OCI-LY3 (cell line): ENCODE measurements at regions not wholly inside any gene's neighbourhood (a gene's known extent, or its start where the extent isn't known, plus 50 kb on each side); places are given as distances from the start of the nearest gene placed in this dataset.

Source experiments
- CTCF ChIP-seq: fragments of 200-600, 300-600 bp; sonication (generic); IDR thresholded peaks from 2 replicates; pipeline ENCODE4 v1.5.1; 2014; ENCODE audit warnings: antibody characterized with exemption, low read length, low read depth
- EZH2phosphoT487 ChIP-seq: fragments of 200-600 bp; shearing (Covaris generic); IDR thresholded peaks from 2 replicates; pipeline ENCODE4 v1.6.1; 2018; ENCODE audit warnings: antibody characterized with exemption, mixed run types, low read depth

GRCh38 chr4:114249976-114250375 lies 270.5 kb upstream of the ARSJ start:
- TF ChIP-seq CTCF: no peak
- TF ChIP-seq EZH2phosphoT487: no peak
